ENCODE measurements at regions not wholly inside any gene's neighbourhood (a gene's known extent, or its start where the extent isn't known, plus 50 kb on each side); places are given as distances from the start of the nearest gene placed in this dataset.

- DNase-seq (ENCODE audit: insufficient read length, low spot score): no peak
- FAIRE-seq: no peak
Measured at GRCh38 chr5:171673328-171673727, 112.3 kb upstream of the SMIM23 start.

GRCh38 chr5:171673840-171674239, 111.8 kb upstream of the SMIM23 start:
- no peak for FAIRE-seq
- no peak for DNase-seq (ENCODE audit: insufficient read length, low spot score)

GRCh38 chr5:171675511-171675910, 110.1 kb upstream of the SMIM23 start:
- FAIRE-seq (no peak), DNase-seq (ENCODE audit: insufficient read length, low spot score) (no peak)

- DNase-seq (ENCODE audit: insufficient read length, low spot score): no peak
- no peak for FAIRE-seq
Measured at GRCh38 chr5:171676286-171676944, 109.2 kb upstream of the SMIM23 start.

GRCh38 chr5:171678646-171679045, 107.0 kb upstream of the SMIM23 start:
- DNase-seq (ENCODE audit: insufficient read length, low spot score): no peak
- no peak for FAIRE-seq

GRCh38 chr5:171680485-171680884, 105.1 kb upstream of the SMIM23 start:
- DNase-seq (ENCODE audit: insufficient read length, low spot score): no peak

GRCh38 chr5:171681061-171681460, 104.6 kb upstream of the SMIM23 start:
- no peak for FAIRE-seq

More at GRCh38 chr5:171680485-171680884, 105.1 kb upstream of the SMIM23 start:
- FAIRE-seq: no peak

GRCh38 chr5:171681677-171682076, 103.9 kb upstream of the SMIM23 start:
- no peak for DNase-seq (ENCODE audit: insufficient read length, low spot score)
- FAIRE-seq: no peak

More at GRCh38 chr5:171681061-171681460, 104.6 kb upstream of the SMIM23 start:
- DNase-seq (ENCODE audit: insufficient read length, low spot score): no peak

- FAIRE-seq: no peak
Measured at GRCh38 chr5:171682801-171683200, 102.8 kb upstream of the SMIM23 start.

GRCh38 chr5:171684169-171684568, 101.4 kb upstream of the SMIM23 start:
- DNase-seq (ENCODE audit: insufficient read length, low spot score): no peak
- FAIRE-seq: no peak

More at GRCh38 chr5:171682801-171683200, 102.8 kb upstream of the SMIM23 start:
- no peak for DNase-seq (ENCODE audit: insufficient read length, low spot score)

GRCh38 chr5:171688696-171689495, 96.7 kb upstream of the SMIM23 start:
- no peak for DNase-seq (ENCODE audit: insufficient read length, low spot score)
- FAIRE-seq: no peak

GRCh38 chr5:171689853-171690417, 95.7 kb upstream of the SMIM23 start:
- DNase-seq (ENCODE audit: insufficient read length, low spot score): no peak
- FAIRE-seq: no peak

- FAIRE-seq (no peak), DNase-seq (ENCODE audit: insufficient read length, low spot score) (no peak)
Measured at GRCh38 chr5:171692107-171692506, 93.5 kb upstream of the SMIM23 start.

GRCh38 chr5:171692936-171693335, 92.7 kb upstream of the SMIM23 start:
- FAIRE-seq: no peak
- no peak for DNase-seq (ENCODE audit: insufficient read length, low spot score)

GRCh38 chr5:171693412-171693811, 92.2 kb upstream of the SMIM23 start:
- DNase-seq (ENCODE audit: insufficient read length, low spot score): no peak
- no peak for FAIRE-seq

- FAIRE-seq (no peak), DNase-seq (ENCODE audit: insufficient read length, low spot score) (no peak)
Measured at GRCh38 chr5:171695804-171696203, 89.8 kb upstream of the SMIM23 start.

GRCh38 chr5:171697221-171698102, 88.2 kb upstream of the SMIM23 start:
- DNase-seq (ENCODE audit: insufficient read length, low spot score): no peak
- no peak for FAIRE-seq

- no peak for FAIRE-seq
- DNase-seq (ENCODE audit: insufficient read length, low spot score): no peak
Measured at GRCh38 chr5:171700318-171700912, 85.2 kb upstream of the SMIM23 start.

GRCh38 chr5:171701100-171701541, 84.5 kb upstream of the SMIM23 start:
- FAIRE-seq (no peak), DNase-seq (ENCODE audit: insufficient read length, low spot score) (no peak)

- DNase-seq (ENCODE audit: insufficient read length, low spot score) (no peak), FAIRE-seq (no peak)
Measured at GRCh38 chr5:171702135-171702770, 83.4 kb upstream of the SMIM23 start.
